Activated T-cell treated with anti-CD3 and anti-CD28 coated beads, Interleukin-2, amount 50 U/mL, for 72 hours (primary cell): ENCODE measurements at regions not wholly inside any gene's neighbourhood (a gene's known extent, or its start where the extent isn't known, plus 50 kb on each side); places are given as distances from the start of the nearest gene placed in this dataset.

Experiments
- ATAC-seq, 2 donors: fragments of 150-1000 bp; cut with Tn5 transposase; replicated peaks in 1 of 2; 2 replicates each; pipeline ENCODE4 v1.10.0; 2021; ENCODE audit warnings: moderate library complexity in 2 of 2, mild to moderate bottlenecking in 1 of 2
- DNase-seq, 2 donors: peaks; one replicate each; pipeline ENCODE4 v3.0.0; 2021 to 2022; ENCODE audit warnings: mixed read lengths in 1 of 2
- H3K27ac Mint-ChIP-seq: one replicate; pipeline ENCODE4 v1.8.0; 2022; ENCODE audit warnings: mild to moderate bottlenecking, moderate library complexity, mixed read lengths
- H3K27me3 Mint-ChIP-seq: one replicate; pipeline ENCODE4 v1.8.0; 2022; ENCODE audit warnings: low read depth, mixed read lengths
- H3K36me3 Mint-ChIP-seq, 2 donors: one replicate each; pipeline ENCODE4 v1.8.0; 2022; ENCODE audit warnings: mixed read lengths in 2 of 2, mild to moderate bottlenecking in 1 of 2; ENCODE audit not compliant: insufficient read depth in 2 of 2
- H3K4me1 Mint-ChIP-seq: one replicate; pipeline ENCODE4 v1.8.0; 2022; ENCODE audit warnings: low read depth, mixed read lengths
- H3K4me3 Mint-ChIP-seq, 2 donors: one replicate each; pipeline ENCODE4 v1.8.0; 2022; ENCODE audit warnings: mild to moderate bottlenecking in 2 of 2, mixed read lengths in 2 of 2, moderate library complexity in 2 of 2
- H3K9me3 Mint-ChIP-seq, 2 donors: one replicate each; pipeline ENCODE4 v1.8.0; 2022; ENCODE audit warnings: mixed read lengths in 2 of 2

- Mint-ChIP-seq H3K36me3 (no peaks in the 10 kb centered on the region), H3K27me3 (peaks cover 7% of the 10 kb centered on the region), H3K4me1 (no peaks in the 10 kb centered on the region), H3K4me3 (no peak overlapping the region), H3K9me3 (peaks cover 0 to 1% of the 10 kb centered on the region in 2 donors), H3K27ac (no peak overlapping the region)
- ATAC-seq (peak in 1 of 2 donors; percentile 45), DNase-seq (no peak)
Observed at GRCh38 chr1:185412385-185413087, 95.5 kb upstream of the IVNS1ABP start.

- Mint-ChIP-seq H3K36me3 (peaks cover 0 to 2% of the 10 kb centered on the region in 2 donors), H3K27ac (no peak overlapping the region), H3K4me3 (no peak overlapping the region), H3K4me1 (no peaks in the 10 kb centered on the region), H3K27me3 (peaks cover 7% of the 10 kb centered on the region), H3K9me3 (peaks cover 0 to 4% of the 10 kb centered on the region in 2 donors)
- ATAC-seq: no peak
- no peak for DNase-seq
Observed at GRCh38 chr1:185409763-185410528, 92.9 kb upstream of the IVNS1ABP start.

GRCh38 chr1:185409345-185409744, 92.3 kb upstream of the IVNS1ABP start:
- H3K36me3 Mint-ChIP-seq: peaks cover 0 to 2% of the 10 kb centered on the region in 2 donors
- peaks cover 7% of the 10 kb centered on the region for H3K27me3 Mint-ChIP-seq
- no peak overlapping the region for H3K4me3 Mint-ChIP-seq
- H3K27ac Mint-ChIP-seq: peak overlapping the region; percentile 7
- H3K4me1 Mint-ChIP-seq: no peaks in the 10 kb centered on the region
- H3K9me3 Mint-ChIP-seq: peaks cover 0 to 4% of the 10 kb centered on the region in 2 donors
- DNase-seq: no peak
- ATAC-seq: no peak

- Mint-ChIP-seq H3K4me1 (no peaks in the 10 kb centered on the region), H3K27me3 (peaks cover 7% of the 10 kb centered on the region), H3K4me3 (no peak overlapping the region), H3K27ac (no peak overlapping the region), H3K9me3 (peaks cover 0 to 4% of the 10 kb centered on the region in 2 donors), H3K36me3 (peaks cover 0 to 2% of the 10 kb centered on the region in 2 donors)
- DNase-seq: no peak
- no peak for ATAC-seq
Observed at GRCh38 chr1:185408700-185409270, 91.7 kb upstream of the IVNS1ABP start.

GRCh38 chr1:185406691-185407009, 89.6 kb upstream of the IVNS1ABP start:
- H3K36me3 Mint-ChIP-seq: peaks cover 0 to 2% of the 10 kb centered on the region in 2 donors
- ATAC-seq (no peak), DNase-seq (no peak)
- H3K4me3 Mint-ChIP-seq: no peak overlapping the region
- H3K27me3 Mint-ChIP-seq: peaks cover 7% of the 10 kb centered on the region
- no peak overlapping the region for H3K27ac Mint-ChIP-seq
- no peaks in the 10 kb centered on the region for H3K4me1 Mint-ChIP-seq
- peaks cover 0 to 4% of the 10 kb centered on the region in 2 donors for H3K9me3 Mint-ChIP-seq

GRCh38 chr1:185406006-185406690, 89.1 kb upstream of the IVNS1ABP start:
- DNase-seq (no peak), ATAC-seq (no peak)
- Mint-ChIP-seq H3K9me3 (peaks cover 0 to 4% of the 10 kb centered on the region in 2 donors), H3K4me1 (no peaks in the 10 kb centered on the region), H3K36me3 (peaks cover 0 to 2% of the 10 kb centered on the region in 2 donors), H3K27me3 (peaks cover 7% of the 10 kb centered on the region), H3K4me3 (no peak overlapping the region), H3K27ac (no peak overlapping the region)

GRCh38 chr1:185404907-185405568, 88.0 kb upstream of the IVNS1ABP start:
- no peaks in the 10 kb centered on the region for H3K4me1 Mint-ChIP-seq
- peaks cover 0 to 4% of the 10 kb centered on the region in 2 donors for H3K9me3 Mint-ChIP-seq
- no peak overlapping the region for H3K4me3 Mint-ChIP-seq
- DNase-seq: no peak
- H3K27me3 Mint-ChIP-seq: peaks cover 5% of the 10 kb centered on the region
- H3K27ac Mint-ChIP-seq: no peak overlapping the region
- ATAC-seq: no peak
- H3K36me3 Mint-ChIP-seq: peaks cover 0 to 2% of the 10 kb centered on the region in 2 donors

- ATAC-seq: no peak
- no peak for DNase-seq
- Mint-ChIP-seq H3K9me3 (peaks cover 0 to 4% of the 10 kb centered on the region in 2 donors), H3K27ac (no peak overlapping the region), H3K4me3 (peak overlapping the region in 1 of 2 donors; percentile 55), H3K36me3 (peaks cover 0 to 2% of the 10 kb centered on the region in 2 donors), H3K4me1 (no peaks in the 10 kb centered on the region), H3K27me3 (no peaks in the 10 kb centered on the region)
Observed at GRCh38 chr1:185404291-185404690, 87.2 kb upstream of the IVNS1ABP start.

GRCh38 chr1:185402930-185403329, 85.9 kb upstream of the IVNS1ABP start:
- DNase-seq: no peak
- Mint-ChIP-seq H3K4me1 (no peaks in the 10 kb centered on the region), H3K9me3 (peaks cover 0 to 4% of the 10 kb centered on the region in 2 donors), H3K27me3 (no peaks in the 10 kb centered on the region), H3K4me3 (peak overlapping the region in 1 of 2 donors; percentile 3), H3K36me3 (peaks cover 0 to 2% of the 10 kb centered on the region in 2 donors), H3K27ac (no peak overlapping the region)
- no peak for ATAC-seq

GRCh38 chr1:185401019-185401418, 84.0 kb upstream of the IVNS1ABP start:
- H3K36me3 Mint-ChIP-seq: no peaks in the 10 kb centered on the region
- H3K4me3 Mint-ChIP-seq: no peak overlapping the region
- ATAC-seq: no peak
- no peaks in the 10 kb centered on the region for H3K4me1 Mint-ChIP-seq
- H3K27me3 Mint-ChIP-seq: no peaks in the 10 kb centered on the region
- no peak overlapping the region for H3K27ac Mint-ChIP-seq
- H3K9me3 Mint-ChIP-seq: no peaks in the 10 kb centered on the region
- DNase-seq: no peak

- ATAC-seq (no peak), DNase-seq (no peak)
- H3K36me3 Mint-ChIP-seq: no peaks in the 10 kb centered on the region
- no peaks in the 10 kb centered on the region for H3K4me1 Mint-ChIP-seq
- no peaks in the 10 kb centered on the region for H3K27me3 Mint-ChIP-seq
- no peak overlapping the region for H3K4me3 Mint-ChIP-seq
- no peaks in the 10 kb centered on the region for H3K9me3 Mint-ChIP-seq
- H3K27ac Mint-ChIP-seq: no peak overlapping the region
Observed at GRCh38 chr1:185400052-185400451, 83.0 kb upstream of the IVNS1ABP start.

- no peak for DNase-seq
- Mint-ChIP-seq H3K27me3 (no peaks in the 10 kb centered on the region), H3K27ac (no peak overlapping the region), H3K4me1 (no peaks in the 10 kb centered on the region), H3K36me3 (no peaks in the 10 kb centered on the region), H3K9me3 (no peaks in the 10 kb centered on the region), H3K4me3 (no peak overlapping the region)
- no peak for ATAC-seq
Observed at GRCh38 chr1:185398599-185398998, 81.6 kb upstream of the IVNS1ABP start.
